Sigmoid colon (tissue), 4 donors: ENCODE measurements at regions not wholly inside any gene's neighbourhood (a gene's known extent, or its start where the extent isn't known, plus 50 kb on each side); places are given as distances from the start of the nearest gene placed in this dataset.

Source experiments
- CTCF ChIP-seq, 4 experiments: fragments of 450-650 bp in 3 of 4; fragments of 200-600 bp in 1 of 4; IDR thresholded peaks; one replicate each; pipeline ENCODE4 v1.5.1; 2016 to 2019; ENCODE audit warnings: antibody characterized with exemption in 4 of 4, mild to moderate bottlenecking in 3 of 4, moderate library complexity in 2 of 4
- EP300 ChIP-seq, 4 donors: sonication (generic); formaldehyde crosslinking; IDR thresholded peaks; one replicate each; pipeline ENCODE4 v1.6.1; 2017; ENCODE audit warnings: antibody characterized with exemption in 4 of 4

- TF ChIP-seq CTCF (IDR thresholded peaks at IDR 0.05) (no peak), EP300 (IDR thresholded peaks at IDR 0.05) (no peak)
Observed at GRCh38 chr14:98176892-98177291, 1095.1 kb downstream of the BCL11B start.
